C4-2B (cell line): ENCODE measurements at regions not wholly inside any gene's neighbourhood (a gene's known extent, or its start where the extent isn't known, plus 50 kb on each side); places are given as distances from the start of the nearest gene placed in this dataset.

Experiments used
- ZFX ChIP-seq: fragments of 450-650 bp; IDR thresholded peaks from 2 replicates; pipeline ENCODE4 v1.6.1; 2017
- TF ChIP-seq, protein P1 (sequence below): fragments of 450-650 bp; conservative IDR thresholded peaks from 2 replicates; pipeline ENCODE4 v1.5.1; 2017; ENCODE audit warnings: mild to moderate bottlenecking

DNA sequence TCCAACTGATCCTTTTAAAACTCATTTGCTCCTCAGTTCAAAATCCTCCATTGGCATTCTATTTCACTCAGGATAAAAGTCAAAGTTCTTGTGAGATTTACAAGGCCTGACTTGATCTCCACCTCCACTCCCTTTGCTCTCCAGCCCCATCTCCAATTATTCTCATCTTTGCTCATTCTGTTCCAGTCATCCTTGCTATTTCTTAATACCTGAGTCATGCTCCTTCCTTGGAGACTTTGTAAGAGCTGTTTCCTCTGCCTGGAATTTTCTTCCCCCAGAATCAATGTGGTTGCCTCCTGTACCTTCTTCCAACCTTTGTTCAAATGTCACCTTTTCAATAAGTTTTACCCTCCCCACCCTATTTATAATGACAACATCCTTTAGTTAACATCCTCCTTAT lies 373.5 kb downstream of the HTR1B start:
- TF ChIP-seq, protein P1, sequence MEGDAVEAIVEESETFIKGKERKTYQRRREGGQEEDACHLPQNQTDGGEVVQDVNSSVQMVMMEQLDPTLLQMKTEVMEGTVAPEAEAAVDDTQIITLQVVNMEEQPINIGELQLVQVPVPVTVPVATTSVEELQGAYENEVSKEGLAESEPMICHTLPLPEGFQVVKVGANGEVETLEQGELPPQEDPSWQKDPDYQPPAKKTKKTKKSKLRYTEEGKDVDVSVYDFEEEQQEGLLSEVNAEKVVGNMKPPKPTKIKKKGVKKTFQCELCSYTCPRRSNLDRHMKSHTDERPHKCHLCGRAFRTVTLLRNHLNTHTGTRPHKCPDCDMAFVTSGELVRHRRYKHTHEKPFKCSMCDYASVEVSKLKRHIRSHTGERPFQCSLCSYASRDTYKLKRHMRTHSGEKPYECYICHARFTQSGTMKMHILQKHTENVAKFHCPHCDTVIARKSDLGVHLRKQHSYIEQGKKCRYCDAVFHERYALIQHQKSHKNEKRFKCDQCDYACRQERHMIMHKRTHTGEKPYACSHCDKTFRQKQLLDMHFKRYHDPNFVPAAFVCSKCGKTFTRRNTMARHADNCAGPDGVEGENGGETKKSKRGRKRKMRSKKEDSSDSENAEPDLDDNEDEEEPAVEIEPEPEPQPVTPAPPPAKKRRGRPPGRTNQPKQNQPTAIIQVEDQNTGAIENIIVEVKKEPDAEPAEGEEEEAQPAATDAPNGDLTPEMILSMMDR: no peak
- no peak for TF ChIP-seq ZFX
